ENCODE measurements at regions not wholly inside any gene's neighbourhood (a gene's known extent, or its start where the extent isn't known, plus 50 kb on each side); places are given as distances from the start of the nearest gene placed in this dataset.

- TF ChIP-seq CTCF (IDR thresholded peaks at IDR 0.05) (no peak), USF1 (IDR thresholded peaks at IDR 0.05; ENCODE audit: borderline replicate concordance, low read depth) (no peak), TAF1 (IDR thresholded peaks at IDR 0.05; ENCODE audit: borderline replicate concordance, low read depth, low read length) (no peak)
Observed at GRCh38 chr11:14589421-14589820, 54.2 kb upstream of the PDE3B start.

Data from SK-N-SH (cell line).